Activated naive CD4-positive, alpha-beta T cell treated with anti-CD3 and anti-CD28 coated beads, Interleukin-2, amount 50 U/mL, for 24 hours (primary cell): ENCODE measurements at regions not wholly inside any gene's neighbourhood (a gene's known extent, or its start where the extent isn't known, plus 50 kb on each side); places are given as distances from the start of the nearest gene placed in this dataset.

Experiments used
- H3K27ac Mint-ChIP-seq: one replicate; pipeline ENCODE4 v1.8.0; 2021; ENCODE audit warnings: mild to moderate bottlenecking, mixed read lengths
- H3K27me3 Mint-ChIP-seq: one replicate; pipeline ENCODE4 v1.8.0; 2021; ENCODE audit warnings: mixed read lengths
- H3K36me3 Mint-ChIP-seq: one replicate; pipeline ENCODE4 v1.8.0; 2021; ENCODE audit warnings: mixed read lengths
- H3K4me1 Mint-ChIP-seq: one replicate; pipeline ENCODE4 v1.8.0; 2021; ENCODE audit warnings: mixed read lengths
- H3K4me3 Mint-ChIP-seq: one replicate; pipeline ENCODE4 v1.8.0; 2021; ENCODE audit warnings: mild to moderate bottlenecking, mixed read lengths
- H3K9me3 Mint-ChIP-seq: one replicate; pipeline ENCODE4 v1.8.0; 2021; ENCODE audit warnings: mixed read lengths

- Mint-ChIP-seq H3K36me3 (no peaks in the 10 kb centered on the region), H3K4me1 (peaks cover 38% of the 10 kb centered on the region), H3K9me3 (no peaks in the 10 kb centered on the region), H3K4me3 (peak overlapping the region; percentile 91), H3K27ac (peak overlapping the region; percentile 53), H3K27me3 (no peaks in the 10 kb centered on the region)
These were observed 159.5 kb downstream of the C9orf152 start for GRCh38 chr9:110048403-110048975.

GRCh38 chr9:110048976-110049698 lies 158.8 kb downstream of the C9orf152 start:
- H3K9me3 Mint-ChIP-seq = no peaks in the 10 kb centered on the region
- H3K27me3 Mint-ChIP-seq = no peaks in the 10 kb centered on the region
- H3K27ac Mint-ChIP-seq = peak overlapping the region; percentile 23
- H3K4me3 Mint-ChIP-seq = peak overlapping the region; percentile 91
- H3K36me3 Mint-ChIP-seq = no peaks in the 10 kb centered on the region
- H3K4me1 Mint-ChIP-seq = peaks cover 38% of the 10 kb centered on the region

GRCh38 chr9:110049699-110050450 lies 158.1 kb downstream of the C9orf152 start:
- H3K4me1 Mint-ChIP-seq = peaks cover 38% of the 10 kb centered on the region
- H3K4me3 Mint-ChIP-seq = peak overlapping the region; percentile 91
- no peak overlapping the region for H3K27ac Mint-ChIP-seq
- H3K36me3 Mint-ChIP-seq = no peaks in the 10 kb centered on the region
- no peaks in the 10 kb centered on the region for H3K27me3 Mint-ChIP-seq
- no peaks in the 10 kb centered on the region for H3K9me3 Mint-ChIP-seq

- Mint-ChIP-seq H3K9me3 (no peaks in the 10 kb centered on the region), H3K4me3 (peak overlapping the region; percentile 19), H3K27ac (no peak overlapping the region), H3K36me3 (no peaks in the 10 kb centered on the region), H3K27me3 (no peaks in the 10 kb centered on the region), H3K4me1 (peaks cover 38% of the 10 kb centered on the region)
These were observed 157.0 kb downstream of the C9orf152 start for GRCh38 chr9:110050925-110051355.

- Mint-ChIP-seq H3K27ac (no peak overlapping the region), H3K4me1 (peaks cover 16% of the 10 kb centered on the region), H3K4me3 (no peak overlapping the region), H3K27me3 (no peaks in the 10 kb centered on the region), H3K9me3 (no peaks in the 10 kb centered on the region), H3K36me3 (no peaks in the 10 kb centered on the region)
These were observed 151.9 kb downstream of the C9orf152 start for GRCh38 chr9:110056062-110056461.

GRCh38 chr9:110058304-110058953 lies 149.5 kb downstream of the C9orf152 start:
- H3K4me3 Mint-ChIP-seq = no peak overlapping the region
- peaks cover 4% of the 10 kb centered on the region for H3K36me3 Mint-ChIP-seq
- no peaks in the 10 kb centered on the region for H3K9me3 Mint-ChIP-seq
- H3K4me1 Mint-ChIP-seq = peaks cover 10% of the 10 kb centered on the region
- H3K27me3 Mint-ChIP-seq = no peaks in the 10 kb centered on the region
- no peak overlapping the region for H3K27ac Mint-ChIP-seq

- Mint-ChIP-seq H3K36me3 (peaks cover 4% of the 10 kb centered on the region), H3K9me3 (no peaks in the 10 kb centered on the region), H3K27me3 (no peaks in the 10 kb centered on the region), H3K4me3 (no peak overlapping the region), H3K4me1 (peaks cover 10% of the 10 kb centered on the region), H3K27ac (no peak overlapping the region)
These were observed 148.5 kb downstream of the C9orf152 start for GRCh38 chr9:110059461-110059860.

- Mint-ChIP-seq H3K36me3 (peaks cover 6% of the 10 kb centered on the region), H3K27me3 (no peaks in the 10 kb centered on the region), H3K4me3 (no peak overlapping the region), H3K27ac (no peak overlapping the region), H3K9me3 (no peaks in the 10 kb centered on the region), H3K4me1 (peaks cover 9% of the 10 kb centered on the region)
These were observed 143.2 kb downstream of the C9orf152 start for GRCh38 chr9:110064803-110065202.

- no peak overlapping the region for H3K27ac Mint-ChIP-seq
- H3K27me3 Mint-ChIP-seq = no peaks in the 10 kb centered on the region
- no peaks in the 10 kb centered on the region for H3K9me3 Mint-ChIP-seq
- H3K36me3 Mint-ChIP-seq = peaks cover 6% of the 10 kb centered on the region
- no peak overlapping the region for H3K4me3 Mint-ChIP-seq
- H3K4me1 Mint-ChIP-seq = peaks cover 9% of the 10 kb centered on the region
These were observed 142.4 kb downstream of the C9orf152 start for GRCh38 chr9:110065532-110065931.

GRCh38 chr9:110066929-110067716 lies 140.8 kb downstream of the C9orf152 start:
- peaks cover 9% of the 10 kb centered on the region for H3K4me1 Mint-ChIP-seq
- H3K4me3 Mint-ChIP-seq = no peak overlapping the region
- no peaks in the 10 kb centered on the region for H3K9me3 Mint-ChIP-seq
- no peak overlapping the region for H3K27ac Mint-ChIP-seq
- H3K36me3 Mint-ChIP-seq = peaks cover 5% of the 10 kb centered on the region
- H3K27me3 Mint-ChIP-seq = no peaks in the 10 kb centered on the region

GRCh38 chr9:110068212-110068611 lies 139.7 kb downstream of the C9orf152 start:
- H3K27ac Mint-ChIP-seq = no peak overlapping the region
- no peaks in the 10 kb centered on the region for H3K27me3 Mint-ChIP-seq
- H3K36me3 Mint-ChIP-seq = peaks cover 2% of the 10 kb centered on the region
- H3K4me3 Mint-ChIP-seq = no peak overlapping the region
- H3K9me3 Mint-ChIP-seq = no peaks in the 10 kb centered on the region
- H3K4me1 Mint-ChIP-seq = peaks cover 9% of the 10 kb centered on the region

- Mint-ChIP-seq H3K27me3 (no peaks in the 10 kb centered on the region), H3K4me3 (no peak overlapping the region), H3K9me3 (no peaks in the 10 kb centered on the region), H3K36me3 (peaks cover 2% of the 10 kb centered on the region), H3K4me1 (peaks cover 9% of the 10 kb centered on the region), H3K27ac (no peak overlapping the region)
These were observed 138.4 kb downstream of the C9orf152 start for GRCh38 chr9:110069326-110070248.

- Mint-ChIP-seq H3K4me1 (no peaks in the 10 kb centered on the region), H3K4me3 (no peak overlapping the region), H3K27ac (no peak overlapping the region), H3K27me3 (no peaks in the 10 kb centered on the region), H3K9me3 (no peaks in the 10 kb centered on the region), H3K36me3 (no peaks in the 10 kb centered on the region)
These were observed 135.2 kb downstream of the C9orf152 start for GRCh38 chr9:110072597-110073355.
